H7 (cell line): ENCODE measurements at regions not wholly inside any gene's neighbourhood (a gene's known extent, or its start where the extent isn't known, plus 50 kb on each side); places are given as distances from the start of the nearest gene placed in this dataset.

Experiments used
- DNase-seq: peaks from one replicate; pipeline ENCODE4 v3.0.0; 2012
- H3K27me3 ChIP-seq: 2 replicates; pipeline ENCODE4 v1.6.0; 2011; ENCODE audit warnings: mild to moderate bottlenecking, low read length; ENCODE audit not compliant: control insufficient read depth, insufficient read depth
- H3K36me3 ChIP-seq: replicated peaks from 2 replicates; pipeline ENCODE4 v1.5.1; 2011; ENCODE audit warnings: low read length; ENCODE audit not compliant: control insufficient read depth, insufficient read depth
- H3K4me3 ChIP-seq: 2 replicates; pipeline ENCODE4 v1.5.1; 2011; ENCODE audit warnings: low read depth, mild to moderate bottlenecking, control low read depth, low read length, moderate library complexity; ENCODE audit not compliant: insufficient read depth

GRCh38 chr4:116070283-116070682 lies 956.9 kb upstream of the NDST4 start:
- H3K36me3 ChIP-seq: no peaks in the 10 kb centered on the region
- no peaks in the 10 kb centered on the region for H3K27me3 ChIP-seq
- H3K4me3 ChIP-seq: no peak overlapping the region
- DNase-seq: no peak

DNA sequence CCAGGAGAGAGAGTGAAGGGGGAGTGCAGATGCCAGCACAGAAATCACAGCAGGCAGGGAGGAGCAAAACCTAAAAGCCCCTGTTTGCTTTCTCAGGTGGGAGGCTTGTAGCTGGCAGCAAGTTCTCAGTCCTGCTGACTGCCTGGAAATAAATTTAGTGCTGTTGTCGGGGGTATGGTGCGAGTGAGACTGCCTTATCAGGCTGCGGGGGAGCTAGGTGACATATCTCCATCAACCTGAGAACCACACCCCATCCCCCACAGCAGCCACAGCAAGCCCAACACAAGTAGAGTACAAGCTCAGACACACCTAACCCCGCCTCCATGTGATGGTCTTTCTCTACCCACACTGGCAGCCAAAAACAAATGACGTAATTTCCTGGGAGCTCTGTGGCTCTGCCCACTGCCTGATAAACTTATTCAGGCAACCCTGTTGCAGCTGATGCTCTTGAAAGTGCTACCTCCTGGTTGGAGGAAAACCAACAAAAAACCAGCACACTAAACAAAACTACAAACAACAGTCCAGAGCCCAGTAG lies 953.4 kb upstream of the NDST4 start:
- H3K4me3 ChIP-seq: no peak overlapping the region

DNA sequence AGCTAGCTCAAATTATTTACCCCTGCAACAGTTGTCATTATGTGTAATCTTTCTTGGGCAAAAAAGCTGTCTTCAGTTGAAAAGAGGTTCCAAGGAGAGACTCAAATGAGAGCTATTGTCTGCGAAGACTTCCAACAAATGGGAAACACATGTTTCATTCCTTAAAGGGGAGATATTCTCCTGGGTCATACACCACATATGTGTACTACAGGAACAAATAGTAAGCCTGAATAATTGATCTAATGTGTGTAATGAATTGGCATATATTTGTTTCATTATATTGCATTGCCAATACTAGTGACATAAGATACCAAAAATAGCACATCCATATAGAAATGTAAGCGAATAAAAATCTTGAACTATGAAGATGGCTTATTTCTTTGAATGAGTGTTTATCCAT lies 950.9 kb upstream of the NDST4 start:
- Histone ChIP-seq H3K4me3 (no peak overlapping the region), H3K36me3 (no peaks in the 10 kb centered on the region), H3K27me3 (no peaks in the 10 kb centered on the region)
- DNase-seq: no peak

More for the DNA sequence above, 953.4 kb upstream of the NDST4 start:
- DNase-seq: no peak
- Histone ChIP-seq H3K27me3 (no peaks in the 10 kb centered on the region), H3K36me3 (no peaks in the 10 kb centered on the region)

GRCh38 chr4:116059361-116059760 lies 945.9 kb upstream of the NDST4 start:
- no peak overlapping the region for H3K4me3 ChIP-seq
- no peaks in the 10 kb centered on the region for H3K27me3 ChIP-seq
- DNase-seq: no peak
- H3K36me3 ChIP-seq: no peaks in the 10 kb centered on the region

DNA sequence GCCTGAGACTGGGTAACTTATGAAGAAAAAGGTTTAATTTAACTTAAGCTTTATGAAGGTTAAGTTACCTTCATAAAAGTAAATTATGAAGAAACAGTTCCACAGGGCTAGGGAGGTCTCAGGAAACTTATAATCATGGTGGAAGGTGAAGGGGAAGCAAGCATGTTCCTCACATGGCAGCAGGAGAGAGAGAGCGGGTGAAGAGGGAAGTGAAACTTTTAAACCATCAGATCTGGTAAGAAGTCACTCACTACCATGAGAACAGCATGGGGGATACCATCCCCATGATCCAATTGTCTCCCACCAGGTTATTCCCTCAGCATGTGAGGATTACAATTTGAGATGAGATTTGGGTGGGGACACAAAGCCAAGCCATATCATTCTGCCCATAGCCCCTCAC lies 944.7 kb upstream of the NDST4 start:
- no peak overlapping the region for H3K4me3 ChIP-seq
- no peak for DNase-seq
- H3K27me3 ChIP-seq: no peaks in the 10 kb centered on the region
- no peaks in the 10 kb centered on the region for H3K36me3 ChIP-seq

DNA sequence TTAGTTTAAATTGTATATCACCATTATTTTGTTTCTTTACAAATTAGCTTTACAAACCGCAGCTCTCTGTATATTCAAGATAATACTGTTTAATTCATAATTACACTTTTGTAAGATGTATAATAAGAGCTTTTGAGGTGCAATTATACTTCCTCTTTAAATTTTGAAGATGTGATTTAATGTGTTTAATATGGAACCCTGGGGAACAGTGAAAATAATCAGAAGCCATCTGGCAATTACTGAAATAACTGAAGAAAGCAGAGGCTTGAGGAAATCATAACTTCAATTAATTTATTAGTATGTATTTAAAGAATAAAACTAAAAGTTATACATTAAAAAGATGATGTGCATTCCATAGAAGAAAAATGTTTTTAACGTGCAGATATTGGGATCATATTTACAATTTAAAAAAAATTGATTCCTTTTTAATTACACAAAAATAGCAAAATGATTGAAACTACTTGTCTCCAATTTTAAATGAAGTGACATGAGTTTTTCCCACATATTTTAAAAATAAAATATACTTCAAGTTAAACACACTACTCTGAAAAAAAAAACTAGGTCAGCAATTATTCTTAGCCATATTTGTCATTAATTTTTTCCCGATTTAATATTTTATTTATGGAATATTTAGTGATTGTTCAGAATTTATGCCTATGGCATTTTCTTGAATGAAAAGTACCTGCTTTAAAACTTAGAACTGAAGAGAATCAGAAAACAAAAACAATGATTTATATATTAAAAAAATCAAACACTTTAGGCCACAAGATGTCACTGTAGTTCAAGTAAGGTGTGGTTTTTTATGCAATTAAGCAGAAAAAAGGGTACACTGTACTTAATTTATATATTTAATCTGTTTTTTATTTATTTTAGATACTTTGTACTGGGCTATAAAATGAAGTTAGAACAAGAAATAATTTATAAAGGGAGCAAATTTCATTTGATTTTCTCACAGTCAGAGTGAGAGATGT lies 942.7 kb upstream of the NDST4 start:
- no peaks in the 10 kb centered on the region for H3K36me3 ChIP-seq

GRCh38 chr4:116027311-116027710 lies 913.9 kb upstream of the NDST4 start:
- H3K36me3 ChIP-seq: no peaks in the 10 kb centered on the region
- no peak overlapping the region for H3K4me3 ChIP-seq
- no peaks in the 10 kb centered on the region for H3K27me3 ChIP-seq
- no peak for DNase-seq

More for the DNA sequence above, 942.7 kb upstream of the NDST4 start:
- H3K27me3 ChIP-seq: no peaks in the 10 kb centered on the region
- no peak overlapping the region for H3K4me3 ChIP-seq
- no peak for DNase-seq

DNA sequence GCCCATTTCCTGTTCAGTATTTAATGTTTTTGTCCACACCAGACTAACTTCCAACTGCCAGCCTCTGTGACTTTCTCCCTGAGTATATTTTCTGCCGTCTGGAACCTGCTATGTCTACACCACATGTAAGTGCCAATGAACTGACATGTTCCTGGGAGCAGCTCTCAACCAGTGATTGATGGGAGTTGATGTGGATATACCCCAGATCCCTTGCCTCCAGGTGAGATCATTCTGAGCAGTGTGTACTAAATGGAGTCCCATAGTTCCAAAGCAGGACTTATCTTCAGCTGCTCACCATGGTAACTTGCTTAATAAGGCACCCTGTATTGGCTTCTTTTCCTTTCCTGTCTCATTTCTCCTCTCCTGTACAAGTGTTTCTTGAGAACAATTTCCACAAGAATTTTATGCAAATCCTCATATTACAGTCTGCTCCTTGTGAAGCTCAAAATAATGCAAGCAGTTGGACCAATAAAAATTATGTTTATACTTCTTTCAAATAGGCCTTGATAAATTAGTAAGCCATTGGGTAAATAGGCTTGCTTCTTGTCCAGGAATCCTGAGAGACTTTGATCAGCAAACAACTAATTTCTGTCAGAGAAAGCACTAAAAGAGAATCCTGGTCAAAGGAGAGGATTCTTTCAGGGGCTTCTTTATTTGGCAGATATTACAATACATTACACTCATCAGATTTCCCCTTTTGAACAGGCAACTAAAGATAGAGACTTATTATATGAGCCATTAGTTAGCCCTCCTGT lies 911.7 kb upstream of the NDST4 start:
- DNase-seq: no peak
- Histone ChIP-seq H3K36me3 (no peaks in the 10 kb centered on the region), H3K4me3 (no peak overlapping the region), H3K27me3 (no peaks in the 10 kb centered on the region)

- Histone ChIP-seq H3K36me3 (no peaks in the 10 kb centered on the region), H3K4me3 (no peak overlapping the region), H3K27me3 (no peaks in the 10 kb centered on the region)
- no peak for DNase-seq
These were observed 909.6 kb upstream of the NDST4 start for GRCh38 chr4:116023049-116023448.

DNA sequence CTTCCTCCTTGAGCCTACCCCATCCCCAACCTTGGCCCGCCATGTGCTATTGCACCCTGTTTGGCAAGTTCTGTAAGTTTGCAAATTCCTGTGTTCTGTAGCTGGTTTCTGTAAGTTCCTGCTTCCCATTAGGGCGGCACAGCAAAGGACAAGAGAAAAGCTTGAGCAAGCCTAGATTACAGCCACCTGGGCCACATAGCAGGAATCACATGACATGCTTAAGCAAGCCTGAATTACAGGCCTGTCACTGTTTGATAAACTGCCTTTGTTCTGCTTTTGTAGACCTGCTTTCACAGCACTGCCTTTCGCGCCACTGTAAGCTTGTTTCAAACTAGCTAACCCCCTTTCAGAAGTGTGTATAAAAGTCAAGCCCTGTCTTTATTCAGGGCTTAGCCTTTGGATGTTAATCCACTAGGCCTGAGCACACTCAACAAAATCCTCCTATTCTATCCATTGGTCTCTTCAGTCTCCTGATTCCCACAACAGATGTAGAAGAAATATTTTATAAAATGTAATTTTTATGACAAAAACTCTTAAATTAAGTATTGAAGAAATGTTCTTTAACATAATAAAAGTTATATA lies 906.8 kb upstream of the NDST4 start:
- H3K27me3 ChIP-seq: no peaks in the 10 kb centered on the region
- DNase-seq: no peak
- no peaks in the 10 kb centered on the region; the same call in 1 of the 2 replicates for H3K36me3 ChIP-seq
- H3K4me3 ChIP-seq: no peak overlapping the region

DNA sequence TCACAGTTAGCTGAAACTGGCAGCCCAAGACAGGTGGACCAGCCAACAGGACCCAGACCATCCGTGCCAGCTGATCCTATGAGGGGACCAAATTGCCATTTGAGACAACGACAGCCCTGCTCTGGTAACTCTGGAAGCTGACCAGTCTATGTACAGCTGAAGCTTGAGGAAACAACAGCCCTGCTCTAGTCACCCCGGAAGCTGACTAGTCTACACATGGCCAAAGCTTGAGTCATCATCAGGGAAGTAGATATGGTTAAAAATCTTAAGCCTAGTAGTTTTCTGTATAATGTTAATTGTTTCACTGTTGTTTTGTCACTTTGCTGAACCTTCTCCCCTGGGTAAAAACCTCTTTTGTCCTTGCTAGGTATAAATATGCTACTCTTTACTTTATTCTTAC lies 905.4 kb upstream of the NDST4 start:
- H3K36me3 ChIP-seq: no peaks in the 10 kb centered on the region; the same call in 1 of the 2 replicates
- H3K27me3 ChIP-seq: no peaks in the 10 kb centered on the region
- no peak overlapping the region for H3K4me3 ChIP-seq
- no peak for DNase-seq

- Histone ChIP-seq H3K4me3 (no peak overlapping the region), H3K27me3 (no peaks in the 10 kb centered on the region), H3K36me3 (no peaks in the 10 kb centered on the region; the same call in 1 of the 2 replicates)
- DNase-seq: no peak
These were observed 902.8 kb upstream of the NDST4 start for GRCh38 chr4:116016201-116016600.

- Histone ChIP-seq H3K27me3 (no peaks in the 10 kb centered on the region), H3K36me3 (no peaks in the 10 kb centered on the region; the same call in 1 of the 2 replicates), H3K4me3 (no peak overlapping the region)
- DNase-seq: no peak
These were observed 902.1 kb upstream of the NDST4 start for GRCh38 chr4:116015549-116015948.

GRCh38 chr4:116015062-116015461 lies 901.6 kb upstream of the NDST4 start:
- no peak for DNase-seq
- no peak overlapping the region for H3K4me3 ChIP-seq
- no peaks in the 10 kb centered on the region for H3K27me3 ChIP-seq
- H3K36me3 ChIP-seq: no peaks in the 10 kb centered on the region; the same call in 1 of the 2 replicates
